Activated CD8-positive, alpha-beta memory T cell treated with anti-CD3 and anti-CD28 coated beads for 24 hours (primary cell): ENCODE measurements at regions not wholly inside any gene's neighbourhood (a gene's known extent, or its start where the extent isn't known, plus 50 kb on each side); places are given as distances from the start of the nearest gene placed in this dataset.
"Not testable (repeated sequence)": the region's sequence is repeated elsewhere in the genome, so short reads cannot be mapped to it uniquely, and the experiment has no call there.

Source experiments
- DNase-seq: peaks from one replicate; pipeline ENCODE4 v3.0.0-alpha.2; 2020

DNA sequence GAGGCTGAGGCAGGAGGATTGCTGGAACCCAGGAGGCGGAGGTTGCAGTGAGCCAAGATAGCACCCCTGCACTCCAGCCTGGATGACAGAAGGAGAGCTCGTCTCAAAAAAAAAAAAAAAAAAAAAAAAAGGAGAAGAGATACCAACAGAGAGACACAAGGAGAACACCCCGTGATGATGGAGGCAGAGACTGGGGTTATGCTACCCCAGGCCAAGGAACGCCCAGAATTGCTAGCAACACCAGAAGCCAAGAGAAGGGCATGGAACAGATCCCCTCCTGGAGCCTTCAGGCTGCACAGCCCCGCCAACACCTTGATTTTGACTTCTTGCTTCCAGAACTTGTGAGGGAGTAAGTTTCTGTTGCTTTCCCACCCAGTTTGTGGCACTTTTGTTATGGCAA, 148.0 kb upstream of the FOXN3 start:
- no peak for DNase-seq

DNA sequence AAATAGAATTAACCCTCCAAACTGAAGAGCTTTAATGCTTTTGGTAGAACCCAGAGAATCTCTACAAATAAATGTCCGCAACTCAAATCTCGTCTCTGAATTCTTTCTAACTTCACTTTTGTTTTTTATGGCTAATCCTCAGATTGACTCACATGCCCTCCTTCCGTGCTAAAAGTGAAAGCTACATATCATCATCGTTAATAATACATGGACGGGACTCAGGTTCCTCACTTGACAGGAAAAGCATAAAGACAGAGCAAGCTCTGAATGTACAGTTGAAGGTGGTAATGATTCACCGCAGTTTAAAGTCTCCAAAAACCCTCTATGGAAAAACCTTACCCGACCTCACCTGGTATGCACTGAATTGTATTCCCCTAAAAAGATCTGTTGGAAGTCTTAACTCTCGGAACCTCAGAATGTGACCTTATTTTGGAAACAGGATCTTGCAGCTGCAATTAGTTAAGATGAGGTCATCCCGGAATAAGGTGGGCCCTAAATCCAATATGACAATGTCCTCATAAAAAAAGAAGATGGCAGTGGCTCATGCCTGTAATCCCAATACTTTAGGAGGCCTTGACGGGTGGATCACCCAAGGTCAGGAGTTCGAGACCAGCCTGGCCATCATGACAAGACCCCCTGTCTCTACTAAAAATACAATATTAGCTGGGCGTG, 147.4 kb upstream of the FOXN3 start:
- DNase-seq = no peak

DNA sequence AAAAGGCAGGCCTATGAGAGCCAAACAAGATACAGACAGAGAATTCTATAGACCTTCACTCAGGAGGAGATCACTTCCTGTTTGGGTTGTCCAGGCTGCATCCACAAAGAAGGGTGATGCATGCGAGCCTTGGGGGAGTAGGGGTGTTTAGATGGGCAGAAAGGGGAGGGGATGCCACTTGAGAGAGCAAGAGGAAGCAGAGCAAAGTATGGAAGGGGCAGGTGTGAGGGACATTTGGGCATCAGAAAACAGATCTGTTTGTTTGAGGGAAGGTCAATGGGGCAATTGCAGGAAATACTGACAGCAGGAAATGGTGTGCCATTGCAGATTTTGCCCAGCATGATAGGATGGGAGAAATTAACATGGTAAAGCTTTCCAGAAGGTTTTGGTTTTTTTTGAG, 146.4 kb upstream of the FOXN3 start:
- no peak for DNase-seq

DNA sequence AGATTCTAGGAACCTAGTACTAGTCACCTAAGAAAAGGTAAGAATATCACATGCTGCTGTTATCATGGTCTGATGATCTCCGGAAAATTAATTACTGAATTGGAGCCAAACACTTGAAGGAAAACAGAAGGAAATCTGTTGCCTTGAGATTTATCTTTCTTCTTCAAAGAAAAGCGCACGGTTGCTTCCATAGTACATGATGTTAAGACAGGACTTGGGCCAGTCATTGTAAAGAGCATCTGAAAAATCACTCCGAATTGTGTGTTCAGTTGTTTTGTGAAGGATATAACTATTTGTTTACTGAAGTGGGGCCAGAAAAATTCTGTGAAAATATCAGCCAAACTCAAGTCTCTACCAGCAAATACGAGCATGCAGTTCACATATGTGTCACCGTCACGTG, 134.9 kb upstream of the FOXN3 start:
- DNase-seq = no peak

DNA sequence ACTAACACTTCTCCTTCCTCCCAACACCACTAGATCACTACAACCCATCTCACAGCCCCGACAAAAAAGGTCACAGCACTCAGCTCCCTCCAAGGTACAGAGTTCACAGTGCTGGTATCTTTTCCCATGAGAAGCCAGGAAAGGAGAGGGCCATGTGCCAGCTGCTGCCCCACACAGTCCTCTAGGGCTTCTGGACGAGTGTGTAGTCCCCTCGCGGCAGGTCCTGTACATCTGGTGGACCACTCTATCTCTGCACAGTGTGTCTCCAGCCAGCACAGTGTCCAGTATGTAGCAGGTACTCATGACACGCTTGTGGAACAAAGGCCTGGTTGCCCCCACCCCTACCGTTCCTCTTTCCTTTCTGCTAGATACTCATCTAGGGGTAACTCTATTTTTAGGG, 134.4 kb upstream of the FOXN3 start:
- DNase-seq = no peak

DNA sequence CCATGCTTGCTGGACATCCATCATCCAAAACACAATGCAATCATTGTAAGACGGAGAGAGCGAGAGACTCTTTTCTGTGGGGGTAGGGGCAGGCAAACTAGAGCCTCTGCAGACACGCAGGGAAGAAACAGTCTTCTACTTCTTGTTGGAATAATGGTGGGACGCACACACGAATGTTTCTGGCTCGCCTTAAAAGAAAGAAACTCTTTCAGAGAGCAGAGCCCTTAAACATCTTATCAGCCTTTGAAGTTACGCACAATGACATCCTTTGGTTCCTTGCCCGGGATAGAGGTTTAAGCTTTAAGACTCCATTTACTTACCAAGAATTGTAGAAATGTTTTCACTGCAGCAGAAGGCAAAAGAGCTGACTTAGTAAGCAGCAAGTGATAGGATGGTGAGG, 133.8 kb upstream of the FOXN3 start:
- DNase-seq = no peak

DNA sequence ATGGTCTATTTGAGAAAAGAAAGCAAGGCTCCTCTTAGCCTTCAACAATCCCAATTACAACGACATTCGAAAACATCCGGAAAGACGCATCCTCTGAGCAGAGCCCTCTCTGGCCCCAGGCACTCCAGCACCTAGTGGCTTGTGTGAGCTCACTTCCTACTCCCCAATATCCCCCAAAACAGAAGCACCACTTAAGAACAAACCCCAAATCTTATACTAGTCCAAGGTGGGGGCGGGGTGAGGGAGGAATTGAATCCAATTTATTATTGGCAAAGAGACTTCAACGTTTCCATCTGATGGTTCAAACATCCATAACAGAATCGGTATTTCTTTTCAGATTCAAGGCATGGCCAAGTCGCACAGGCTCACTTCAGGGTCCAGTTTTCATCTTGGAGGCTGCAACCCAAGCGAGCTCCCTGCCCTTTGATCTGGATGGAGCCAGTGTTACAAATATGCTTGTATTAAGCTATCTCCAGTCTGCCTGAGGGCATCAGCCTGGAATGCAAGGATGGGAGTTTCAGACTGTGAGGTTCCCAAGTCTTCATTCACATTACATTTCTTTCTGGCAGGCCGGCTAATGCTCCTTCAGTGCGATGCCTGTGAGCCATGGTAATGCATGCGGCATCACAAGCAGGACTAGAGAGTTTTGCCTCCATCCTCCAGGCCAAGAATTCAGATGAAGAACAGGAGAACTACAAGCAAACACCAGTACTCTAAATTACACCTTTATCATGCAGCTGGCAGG, 132.5 kb upstream of the FOXN3 start:
- no peak for DNase-seq

DNA sequence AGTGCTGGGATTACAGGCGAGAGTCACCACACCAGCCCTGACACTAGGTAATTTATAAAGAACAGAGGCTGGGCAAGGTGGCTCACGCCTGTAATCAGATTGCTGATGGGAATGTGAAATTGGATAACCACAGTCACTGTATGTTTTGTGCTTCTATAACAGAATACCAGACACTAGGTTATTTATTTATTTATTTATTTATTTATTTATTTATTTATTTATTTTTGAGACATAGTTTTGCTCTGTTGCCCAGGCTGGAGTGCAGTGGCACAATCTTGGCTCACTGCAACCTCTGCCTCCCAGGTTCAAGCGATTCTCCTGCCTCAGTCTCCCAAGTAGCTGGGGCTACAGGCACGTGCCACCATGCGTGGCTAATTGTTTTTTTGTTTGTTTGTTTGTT, 130.0 kb upstream of the FOXN3 start:
- DNase-seq = not testable (repeated sequence)

DNA sequence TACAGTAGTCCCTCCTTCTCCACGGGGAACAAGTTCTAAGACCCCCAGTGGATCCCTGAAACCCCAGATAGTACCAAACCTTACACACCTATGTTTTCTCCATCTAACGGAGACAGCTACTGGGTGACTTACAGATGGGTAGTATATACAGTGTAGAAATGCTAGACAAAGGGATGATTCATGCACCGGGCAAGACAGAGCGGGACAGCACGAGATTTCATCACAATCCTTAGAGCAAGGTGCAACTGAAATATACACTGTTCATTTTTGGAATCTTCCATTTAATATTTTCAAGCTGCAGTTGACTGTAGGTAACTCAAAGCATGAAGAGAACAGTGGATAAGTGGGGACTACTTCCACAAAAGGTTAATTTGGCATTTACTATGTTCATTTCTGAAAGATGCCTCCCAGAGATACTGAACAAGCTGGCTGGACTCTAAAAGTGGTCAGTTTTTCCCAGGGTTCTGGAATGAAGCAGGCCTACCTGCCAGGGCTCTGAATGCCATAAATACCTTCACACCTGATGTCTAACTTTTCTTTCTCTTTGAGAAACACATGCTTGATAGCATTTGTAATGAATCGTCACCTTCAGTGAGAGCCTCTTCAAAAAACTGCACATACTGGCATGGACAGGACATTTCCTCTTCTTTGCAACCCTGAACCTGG, 127.7 kb upstream of the FOXN3 start:
- no peak for DNase-seq

DNA sequence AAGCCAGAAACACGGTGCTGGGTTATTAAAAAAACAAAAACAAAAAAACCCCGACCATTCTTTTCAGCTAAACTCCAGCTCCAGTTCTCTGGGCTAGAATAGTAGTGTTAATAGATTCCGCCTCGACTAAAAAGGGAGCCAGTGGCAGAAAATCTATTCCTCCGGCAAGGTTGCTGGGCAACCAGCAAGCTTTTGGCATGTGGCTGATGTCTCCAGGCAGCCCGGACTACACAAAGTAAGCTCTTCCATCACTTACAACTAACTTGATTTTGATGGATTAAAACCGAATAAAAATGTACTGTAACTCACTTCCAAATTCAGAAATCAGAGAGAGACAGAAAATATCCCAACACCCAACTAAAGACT, 126.4 kb upstream of the FOXN3 start:
- DNase-seq = no peak

DNA sequence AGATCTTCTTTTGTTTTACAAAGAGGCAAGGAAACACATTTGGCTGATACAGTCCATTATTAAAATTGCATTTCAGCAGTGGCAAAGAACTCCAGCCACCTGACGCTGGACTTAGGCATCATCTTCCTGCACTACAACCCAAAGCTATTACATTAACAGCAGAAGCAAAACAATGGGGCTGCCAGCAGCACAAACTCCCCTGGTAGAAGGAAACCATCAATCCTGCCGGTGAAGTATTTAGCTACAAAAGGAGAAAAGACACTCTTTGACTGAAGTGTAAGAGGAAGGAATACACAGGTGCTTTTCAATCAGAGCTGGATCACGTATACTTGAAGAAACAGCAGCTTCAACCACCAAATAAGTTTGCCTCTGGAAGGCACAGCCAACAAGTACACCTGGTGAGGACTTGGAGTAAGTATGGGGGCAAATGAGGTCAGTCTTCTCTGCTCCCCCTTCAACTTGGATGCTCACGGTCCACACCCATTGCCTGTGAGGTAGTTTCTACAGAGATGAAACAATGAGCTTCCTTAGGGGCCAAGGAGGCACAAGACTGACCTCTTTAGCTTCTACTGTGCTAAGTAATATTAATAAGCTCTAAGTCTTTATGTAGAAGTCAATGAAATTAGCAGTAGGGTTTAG, 125.9 kb upstream of the FOXN3 start:
- no peak for DNase-seq

DNA sequence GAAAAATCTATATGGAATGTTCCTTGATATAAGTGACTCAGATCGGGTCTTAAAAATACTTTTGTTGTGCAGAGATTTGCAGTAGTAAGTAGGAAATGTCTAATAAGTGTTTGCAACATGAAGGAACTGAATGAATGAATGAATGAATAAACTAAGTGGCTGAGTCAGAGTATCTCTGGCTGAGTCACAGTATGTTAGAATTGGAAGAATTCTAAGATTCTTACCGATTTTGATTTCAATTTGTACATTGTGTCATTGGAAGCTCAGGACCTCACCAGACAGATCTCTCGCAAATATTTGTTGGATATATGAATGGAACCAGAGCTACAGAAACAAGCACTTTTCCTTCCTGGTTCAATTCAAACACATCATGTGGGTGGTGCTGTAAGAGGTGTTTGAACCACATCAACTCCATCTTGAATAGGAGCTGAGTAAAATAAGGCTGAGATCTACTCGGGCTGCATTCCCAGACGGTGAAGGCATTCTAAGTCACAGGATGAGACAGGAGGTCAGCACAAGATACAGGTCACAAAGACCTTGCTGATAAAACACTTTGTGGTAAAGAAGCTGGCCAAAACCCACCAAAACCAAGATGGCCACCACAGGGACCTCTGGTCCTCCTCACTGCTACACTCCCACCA, 123.9 kb upstream of the FOXN3 start:
- DNase-seq = no peak

DNA sequence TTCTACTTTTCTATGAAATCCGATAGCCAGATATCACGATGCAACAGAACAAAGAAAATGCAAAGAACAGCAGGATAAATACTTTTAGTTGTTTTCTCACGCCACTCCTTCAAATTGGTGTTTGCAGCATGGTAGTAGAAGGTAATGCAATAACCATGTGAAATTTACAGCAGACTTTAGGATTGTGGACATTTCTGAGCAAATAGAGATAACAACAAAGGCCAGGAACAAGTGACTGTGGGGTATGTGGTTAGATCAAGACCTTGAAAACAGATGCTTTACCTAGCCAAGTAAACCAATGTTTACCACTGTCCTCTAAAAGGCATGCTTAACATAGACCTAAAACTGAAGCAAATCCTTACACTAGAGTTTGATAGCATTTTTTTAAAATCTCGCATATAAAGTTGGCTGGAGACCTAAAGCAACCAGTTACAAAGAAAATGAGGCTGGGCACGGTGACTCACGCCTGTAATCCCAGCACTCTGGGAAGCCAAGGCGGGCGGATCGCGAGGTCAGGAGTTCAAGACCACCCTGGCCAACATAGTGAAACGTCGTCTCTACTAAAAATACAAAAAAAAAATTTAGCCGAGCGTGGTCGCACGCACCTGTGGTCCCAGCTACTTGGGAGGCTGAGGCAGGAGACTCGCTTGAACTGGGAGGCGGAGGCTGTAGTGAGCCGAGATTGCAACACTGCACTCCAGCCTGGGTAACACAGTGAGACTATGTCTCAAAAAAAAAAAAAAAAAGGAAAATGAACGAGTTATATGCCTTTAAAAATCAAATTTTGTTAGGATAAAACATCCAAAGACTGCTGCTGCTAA, 123.2 kb upstream of the FOXN3 start:
- DNase-seq = no peak

DNA sequence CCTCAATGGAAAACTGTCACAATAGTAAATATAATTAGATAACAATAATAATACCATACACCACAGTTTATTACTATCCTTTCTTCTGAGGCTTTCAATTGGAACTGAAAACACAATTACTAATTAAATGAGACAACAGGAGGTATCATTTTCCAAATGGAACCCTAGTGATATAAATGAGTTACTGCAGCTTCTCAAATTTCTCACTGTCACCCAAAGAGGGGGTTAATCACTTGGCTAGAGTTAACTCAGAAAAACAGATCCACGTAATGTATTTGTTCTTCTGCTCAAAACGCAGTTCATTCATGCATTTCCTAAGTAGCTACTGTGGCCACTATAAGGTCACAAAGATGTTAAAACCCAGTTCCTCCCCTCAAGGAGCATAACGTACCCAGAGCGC, 120.9 kb upstream of the FOXN3 start:
- no peak for DNase-seq

DNA sequence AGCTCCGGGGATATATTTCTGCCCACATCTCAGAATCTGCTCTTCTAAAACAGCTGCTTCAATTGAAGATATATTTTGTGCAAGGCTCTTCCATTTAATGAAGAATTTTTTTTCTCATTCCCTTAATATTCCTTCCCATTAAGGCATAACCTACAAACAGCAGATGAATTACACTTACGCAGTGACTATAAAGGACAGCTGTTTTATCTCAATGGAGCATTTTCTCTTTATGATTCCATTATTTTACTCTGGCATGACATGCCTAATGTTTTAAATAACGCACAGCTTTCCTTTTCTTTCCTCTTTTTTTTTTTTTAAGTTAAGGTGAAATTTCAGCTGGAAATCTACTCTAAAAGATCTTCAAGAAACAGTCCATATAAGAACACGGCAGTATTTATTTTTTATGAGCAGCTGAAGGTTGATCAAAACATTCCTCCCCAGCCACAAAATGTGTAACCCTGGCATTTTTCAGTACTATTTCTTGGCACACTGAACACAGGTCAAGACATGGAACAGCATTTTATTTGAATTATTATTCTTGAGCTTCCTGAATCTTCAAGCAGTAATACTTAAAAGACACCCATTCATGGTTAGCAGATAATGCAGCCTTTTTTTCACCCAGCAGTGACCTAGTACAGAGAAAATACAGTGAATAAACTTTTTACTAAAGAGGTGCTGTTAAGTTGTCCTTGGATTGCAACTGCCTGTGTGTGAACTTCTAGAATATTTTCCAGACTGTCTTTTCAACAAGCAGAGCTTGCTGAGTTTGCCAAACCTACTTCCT, 118.1 kb upstream of the FOXN3 start:
- DNase-seq = no peak

DNA sequence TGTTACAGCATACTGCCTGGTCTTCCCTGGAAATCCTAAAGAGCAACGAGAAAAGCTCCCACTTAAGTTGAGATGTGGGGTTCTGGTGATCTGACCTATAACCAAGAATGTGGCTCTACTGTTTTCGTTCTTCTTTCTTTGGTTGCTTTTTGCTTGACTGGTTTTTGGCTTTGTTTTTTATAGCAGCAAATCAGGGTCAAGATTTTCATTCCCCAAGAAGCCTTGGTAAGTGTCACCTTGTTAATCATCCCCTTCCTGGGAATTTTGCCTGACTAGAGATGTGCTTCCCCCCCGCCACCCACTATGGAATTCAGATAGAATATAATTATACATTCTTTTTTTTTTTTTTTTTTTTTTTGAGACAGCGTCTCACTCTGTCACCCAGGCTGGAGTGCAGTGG, 116.7 kb upstream of the FOXN3 start:
- no peak for DNase-seq

DNA sequence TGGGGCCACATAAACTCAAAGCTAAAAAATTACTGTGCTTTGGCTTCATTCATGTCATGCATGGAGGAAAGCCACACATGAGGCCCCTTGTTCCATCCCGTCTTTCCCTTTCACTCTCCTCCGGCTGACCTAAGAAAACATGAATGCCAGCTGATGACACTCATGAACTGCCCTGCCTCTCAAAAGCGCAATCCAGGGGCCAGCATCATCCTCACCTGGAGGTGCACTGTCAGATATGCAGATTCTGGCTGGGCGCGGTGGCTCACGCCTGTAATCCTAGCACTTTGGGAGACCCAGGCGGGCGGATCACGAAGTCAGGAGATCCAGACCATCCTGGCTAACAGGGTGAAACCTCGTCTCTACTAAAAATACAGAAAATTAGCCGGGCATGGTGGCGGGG, 116.1 kb upstream of the FOXN3 start:
- DNase-seq = no peak

DNA sequence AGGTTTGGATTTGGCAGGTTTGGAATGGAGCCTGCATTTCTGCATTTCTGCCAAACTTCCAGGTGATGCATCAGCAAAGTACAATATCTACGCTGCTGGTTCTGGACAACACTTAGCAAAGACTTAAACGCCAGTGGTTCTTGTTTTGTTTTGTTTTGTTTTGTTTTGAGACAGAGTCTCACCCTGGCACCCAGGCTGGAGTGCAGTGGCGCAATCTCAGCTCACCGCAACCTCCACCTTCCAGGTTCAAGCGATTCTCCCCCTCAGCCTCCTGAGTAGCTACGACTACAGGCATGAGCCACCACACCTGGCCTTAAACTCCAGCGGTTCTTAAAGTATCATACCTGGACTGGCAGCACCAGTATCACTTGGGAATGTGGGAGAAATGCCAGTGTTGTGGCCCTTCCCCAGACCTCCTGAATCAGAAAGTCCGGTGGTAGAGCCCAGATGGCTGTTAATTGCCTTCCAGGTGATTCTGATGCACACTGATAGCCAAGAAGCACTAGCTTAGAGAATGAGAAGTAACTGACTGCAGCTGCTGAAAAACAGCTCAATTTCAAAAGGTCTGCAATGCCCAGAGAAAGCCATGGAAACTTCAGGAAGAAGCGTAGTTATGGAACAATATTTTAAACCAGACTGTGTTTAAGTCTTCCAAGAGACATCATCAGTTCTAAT, 114.8 kb upstream of the FOXN3 start:
- DNase-seq = no peak

DNA sequence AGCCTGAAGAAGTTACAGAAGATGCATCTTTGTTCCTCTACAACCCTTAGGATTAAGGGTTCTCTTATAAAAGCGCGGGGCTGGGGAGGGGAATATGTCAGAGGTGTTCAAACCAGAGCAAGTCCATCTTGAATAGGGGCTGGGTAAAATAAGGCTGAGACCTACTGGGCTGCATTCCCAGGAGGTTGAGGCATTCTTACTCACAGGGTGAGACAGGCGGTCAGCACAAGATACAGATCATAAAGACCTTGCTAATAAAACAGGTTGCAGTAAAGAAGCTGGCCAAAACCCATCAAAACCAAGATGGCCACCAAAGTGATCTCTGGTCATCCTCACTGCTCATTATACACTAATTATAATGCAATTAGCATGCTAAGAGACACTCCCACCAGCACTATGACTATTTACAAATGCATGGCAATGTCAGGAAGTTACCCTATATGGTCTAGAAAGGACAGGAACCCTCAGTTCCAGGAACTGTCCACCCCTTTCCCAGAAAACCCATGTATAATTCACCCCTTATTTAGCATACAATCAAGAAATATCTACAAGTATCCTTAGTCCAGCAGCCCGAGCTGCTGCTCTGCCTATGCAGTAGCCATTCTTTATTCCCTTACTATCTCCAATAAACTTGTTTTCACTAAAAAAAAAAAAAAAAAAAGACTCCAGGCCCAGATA, 108.1 kb upstream of the FOXN3 start:
- no peak for DNase-seq

DNA sequence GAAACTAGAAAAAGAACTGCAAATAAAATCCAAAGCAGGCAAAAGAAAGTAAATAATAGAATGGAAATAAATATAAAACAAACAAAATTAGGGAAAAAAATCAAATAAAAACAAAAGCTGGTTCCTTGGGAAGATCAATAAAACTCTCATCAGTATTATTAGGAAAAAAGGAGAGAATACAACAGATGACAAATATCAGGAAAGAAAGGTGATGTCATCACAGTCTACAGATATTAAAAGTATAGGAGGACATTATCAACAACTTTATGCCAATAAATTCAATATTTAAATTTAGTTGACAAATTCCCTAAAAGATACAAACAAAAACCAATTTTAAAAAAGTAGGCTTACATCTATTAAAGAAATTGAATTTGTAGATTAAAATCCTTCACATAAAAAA, 107.4 kb upstream of the FOXN3 start:
- DNase-seq = no peak

DNA sequence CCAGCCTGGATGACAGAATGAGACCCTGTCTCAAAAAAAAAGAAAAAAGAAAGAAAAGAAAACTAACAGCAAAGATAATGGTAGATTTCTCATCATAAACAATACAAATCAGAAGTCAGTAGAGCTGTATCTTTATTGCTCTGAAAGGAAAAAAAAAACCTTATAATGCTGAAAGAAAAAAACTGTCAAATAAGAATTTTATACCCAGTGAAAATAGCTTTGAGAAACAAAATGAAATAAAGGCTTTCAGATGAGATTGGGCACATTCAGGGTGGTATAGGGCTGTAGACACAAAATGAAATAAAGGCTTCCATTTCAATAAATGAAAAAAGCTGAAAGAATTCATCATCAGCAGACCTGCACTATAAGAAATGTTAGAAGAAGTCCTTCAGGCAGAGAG, 105.0 kb upstream of the FOXN3 start:
- DNase-seq = no peak
